ENCODE measurements at regions not wholly inside any gene's neighbourhood (a gene's known extent, or its start where the extent isn't known, plus 50 kb on each side); places are given as distances from the start of the nearest gene placed in this dataset.

DNA sequence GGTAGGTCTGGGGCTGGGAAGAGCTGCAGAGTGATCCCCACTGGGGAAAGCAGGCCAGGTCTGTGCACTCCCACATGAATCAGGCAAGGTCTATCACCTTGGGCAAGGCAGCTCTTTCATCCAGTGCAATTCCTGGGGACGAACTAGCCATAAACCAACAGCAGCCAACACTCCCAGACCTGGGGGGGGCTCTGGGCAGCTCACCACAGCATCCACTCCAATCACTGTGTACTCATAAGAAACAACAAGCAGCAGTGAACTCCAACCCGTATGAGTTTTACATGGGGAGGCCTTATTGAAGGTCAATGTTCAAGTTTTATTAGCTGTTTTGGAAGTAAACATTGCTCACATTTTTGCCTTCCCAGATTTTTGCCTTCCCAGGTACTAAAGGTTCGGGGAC, 157.4 kb upstream of the NAV2 start:
- no peaks in the 10 kb centered on the region for H3K4me1 ChIP-seq (ENCODE audit: insufficient read depth)
- no peaks in the 10 kb centered on the region for H3K36me3 ChIP-seq (ENCODE audit: insufficient read depth)
- H3K27ac ChIP-seq (ENCODE audit: low read depth) = no peak overlapping the region
- no peak for DNase-seq (ENCODE audit: extremely low spot score)
- H3K4me3 ChIP-seq (ENCODE audit: low read depth, low read length) = no peak overlapping the region
- 56% methylated on average over 3 of the region's 3 CpGs for WGBS

- no peak overlapping the region for H3K4me3 ChIP-seq (ENCODE audit: low read depth, low read length)
- no peaks in the 10 kb centered on the region for H3K4me1 ChIP-seq (ENCODE audit: insufficient read depth)
- 39% methylated on average over 8 of the region's 8 CpGs for WGBS
- DNase-seq (ENCODE audit: extremely low spot score) = peak; percentile 46
- H3K27ac ChIP-seq (ENCODE audit: low read depth) = no peak overlapping the region
- no peaks in the 10 kb centered on the region for H3K36me3 ChIP-seq (ENCODE audit: insufficient read depth)
These were observed 158.8 kb upstream of the NAV2 start for GRCh38 chr11:19553683-19554333.

GRCh38 chr11:19552656-19553260, 159.9 kb upstream of the NAV2 start:
- no peak for DNase-seq (ENCODE audit: extremely low spot score)
- no peaks in the 10 kb centered on the region for H3K4me1 ChIP-seq (ENCODE audit: insufficient read depth)
- H3K4me3 ChIP-seq (ENCODE audit: low read depth, low read length) = no peak overlapping the region
- H3K36me3 ChIP-seq (ENCODE audit: insufficient read depth) = no peaks in the 10 kb centered on the region
- 60% methylated on average over 8 of the region's 8 CpGs for WGBS
- no peak overlapping the region for H3K27ac ChIP-seq (ENCODE audit: low read depth)

DNA sequence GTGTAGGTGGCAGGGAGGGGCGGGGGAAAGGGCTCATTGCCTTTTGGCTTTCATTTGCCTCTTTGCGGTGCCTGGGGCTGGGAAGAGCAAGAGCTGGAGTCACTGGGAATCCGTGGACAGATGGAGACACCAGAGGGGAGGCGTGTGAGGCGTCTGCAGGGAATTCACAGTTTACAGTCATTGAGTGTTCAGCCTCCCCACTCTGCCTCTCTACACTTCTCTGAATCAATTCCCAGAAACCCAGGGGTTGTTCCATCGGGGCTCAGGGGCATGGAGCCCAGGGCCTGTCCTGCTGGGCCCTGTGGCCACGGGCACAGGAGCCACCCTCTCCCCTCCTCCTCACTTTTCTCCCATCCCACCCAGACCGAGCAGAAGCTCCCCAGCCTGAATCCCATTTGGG, 160.5 kb upstream of the NAV2 start:
- no peak for DNase-seq (ENCODE audit: extremely low spot score)
- Histone ChIP-seq H3K27ac (ENCODE audit: low read depth) (no peak overlapping the region), H3K4me1 (ENCODE audit: insufficient read depth) (no peaks in the 10 kb centered on the region), H3K36me3 (ENCODE audit: insufficient read depth) (no peaks in the 10 kb centered on the region), H3K4me3 (ENCODE audit: low read depth, low read length) (no peak overlapping the region)
- WGBS = 79% methylated on average over 8 of the region's 8 CpGs

GRCh38 chr11:19551457-19551856, 161.2 kb upstream of the NAV2 start:
- Histone ChIP-seq H3K4me1 (ENCODE audit: insufficient read depth) (no peaks in the 10 kb centered on the region), H3K36me3 (ENCODE audit: insufficient read depth) (no peaks in the 10 kb centered on the region), H3K27ac (ENCODE audit: low read depth) (no peak overlapping the region), H3K4me3 (ENCODE audit: low read depth, low read length) (no peak overlapping the region)
- WGBS = 70% methylated on average over 4 of the region's 4 CpGs
- no peak for DNase-seq (ENCODE audit: extremely low spot score)

- H3K36me3 ChIP-seq (ENCODE audit: insufficient read depth) = no peaks in the 10 kb centered on the region
- no peak overlapping the region for H3K27ac ChIP-seq (ENCODE audit: low read depth)
- no peaks in the 10 kb centered on the region for H3K4me1 ChIP-seq (ENCODE audit: insufficient read depth)
- WGBS = 65% methylated on average over 3 of the region's 3 CpGs
- no peak for DNase-seq (ENCODE audit: extremely low spot score)
- no peak overlapping the region for H3K4me3 ChIP-seq (ENCODE audit: low read depth, low read length)
These were observed 165.6 kb upstream of the NAV2 start for GRCh38 chr11:19547044-19547443.

DNA sequence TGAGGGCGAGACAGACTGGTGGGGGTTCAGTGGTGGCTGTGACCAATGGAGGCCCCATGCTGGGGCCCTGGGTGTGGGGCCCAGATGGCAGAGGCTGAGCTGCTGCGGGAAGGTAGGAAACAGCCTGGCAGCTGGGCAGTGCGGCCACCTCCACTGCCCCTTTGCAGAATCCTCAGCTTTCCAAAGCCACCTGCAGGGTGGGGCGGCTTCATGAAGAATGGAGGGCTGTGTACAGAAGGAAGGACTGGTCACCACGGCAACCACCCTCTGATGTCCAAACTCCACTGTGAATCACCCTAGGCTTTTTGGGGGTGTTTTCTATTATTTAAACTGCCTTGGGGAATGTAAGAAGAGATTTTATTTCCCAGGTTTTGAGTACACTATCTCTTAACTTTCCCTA, 166.3 kb upstream of the NAV2 start:
- H3K4me3 ChIP-seq (ENCODE audit: low read depth, low read length) = no peak overlapping the region
- H3K36me3 ChIP-seq (ENCODE audit: insufficient read depth) = no peaks in the 10 kb centered on the region
- WGBS = 89% methylated on average over 5 of the region's 5 CpGs
- no peak for DNase-seq (ENCODE audit: extremely low spot score)
- no peak overlapping the region for H3K27ac ChIP-seq (ENCODE audit: low read depth)
- no peaks in the 10 kb centered on the region for H3K4me1 ChIP-seq (ENCODE audit: insufficient read depth)

DNA sequence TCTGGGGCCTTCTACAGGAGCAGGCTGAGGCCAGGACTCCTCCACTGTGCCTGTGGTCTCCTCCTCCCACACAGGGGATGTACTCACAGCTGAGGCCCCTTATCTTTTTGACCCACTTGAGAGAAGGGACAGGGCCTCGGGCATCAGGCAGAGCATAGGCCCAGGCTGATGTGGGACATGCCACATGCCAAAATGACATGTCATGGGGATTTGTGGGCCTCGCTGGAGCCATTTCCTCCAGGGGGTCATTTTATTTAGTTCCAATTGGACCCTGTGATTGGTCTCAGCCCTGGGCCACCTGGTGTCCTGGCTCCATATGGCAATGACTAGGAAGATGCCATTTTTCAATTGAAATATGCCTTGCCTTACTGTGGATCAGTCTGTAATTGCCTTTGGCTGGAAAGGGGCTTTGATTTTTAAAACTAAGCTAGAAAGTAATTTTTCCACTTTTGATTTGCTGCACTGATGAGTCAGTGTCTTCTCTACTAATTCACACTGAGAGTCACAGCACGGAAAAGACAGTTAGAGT, 171.1 kb upstream of the NAV2 start:
- H3K27ac ChIP-seq (ENCODE audit: low read depth) = no peak overlapping the region
- no peak overlapping the region for H3K4me3 ChIP-seq (ENCODE audit: low read depth, low read length)
- H3K4me1 ChIP-seq (ENCODE audit: insufficient read depth) = no peaks in the 10 kb centered on the region
- H3K36me3 ChIP-seq (ENCODE audit: insufficient read depth) = no peaks in the 10 kb centered on the region
- 72% methylated on average over 3 of the region's 3 CpGs for WGBS
- DNase-seq (ENCODE audit: extremely low spot score) = no peak

GRCh38 chr11:19539861-19540260, 172.8 kb upstream of the NAV2 start:
- DNase-seq (ENCODE audit: extremely low spot score) = no peak
- H3K27ac ChIP-seq (ENCODE audit: low read depth) = no peak overlapping the region
- H3K4me3 ChIP-seq (ENCODE audit: low read depth, low read length) = no peak overlapping the region
- no peaks in the 10 kb centered on the region for H3K4me1 ChIP-seq (ENCODE audit: insufficient read depth)
- H3K36me3 ChIP-seq (ENCODE audit: insufficient read depth) = no peaks in the 10 kb centered on the region
- WGBS = 68% methylated on average over 6 of the region's 6 CpGs

- Histone ChIP-seq H3K4me1 (ENCODE audit: insufficient read depth) (no peaks in the 10 kb centered on the region), H3K36me3 (ENCODE audit: insufficient read depth) (no peaks in the 10 kb centered on the region), H3K27ac (ENCODE audit: low read depth) (no peak overlapping the region), H3K4me3 (ENCODE audit: low read depth, low read length) (no peak overlapping the region)
- WGBS = 84% methylated on average over 3 of the region's 3 CpGs
- DNase-seq (ENCODE audit: extremely low spot score) = no peak
These were observed 174.7 kb upstream of the NAV2 start for GRCh38 chr11:19537803-19538453.

DNA sequence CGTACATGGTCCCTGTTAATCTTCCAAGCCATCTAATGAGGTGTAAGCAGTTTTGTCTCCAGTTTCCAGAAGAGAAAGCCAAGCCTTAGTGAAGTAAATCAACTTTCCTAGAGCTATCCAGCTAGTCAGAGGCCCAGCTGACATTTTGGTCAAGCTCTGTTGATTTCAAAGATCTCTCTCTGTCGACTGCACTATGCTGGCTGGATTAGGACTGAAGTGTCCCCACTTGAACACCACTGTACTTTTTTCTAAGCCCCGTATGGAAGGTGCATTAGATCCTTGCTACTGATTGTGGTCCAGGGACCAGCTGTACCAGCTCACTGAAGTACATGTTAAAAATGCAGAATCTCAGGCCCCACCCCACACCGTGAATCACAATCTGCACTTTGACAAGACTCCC, 176.5 kb upstream of the NAV2 start:
- no peak for DNase-seq (ENCODE audit: extremely low spot score)
- H3K36me3 ChIP-seq (ENCODE audit: insufficient read depth) = no peaks in the 10 kb centered on the region
- no peaks in the 10 kb centered on the region for H3K4me1 ChIP-seq (ENCODE audit: insufficient read depth)
- H3K4me3 ChIP-seq (ENCODE audit: low read depth, low read length) = no peak overlapping the region
- no peak overlapping the region for H3K27ac ChIP-seq (ENCODE audit: low read depth)
- WGBS = 51% methylated on average over 4 of the region's 4 CpGs

DNA sequence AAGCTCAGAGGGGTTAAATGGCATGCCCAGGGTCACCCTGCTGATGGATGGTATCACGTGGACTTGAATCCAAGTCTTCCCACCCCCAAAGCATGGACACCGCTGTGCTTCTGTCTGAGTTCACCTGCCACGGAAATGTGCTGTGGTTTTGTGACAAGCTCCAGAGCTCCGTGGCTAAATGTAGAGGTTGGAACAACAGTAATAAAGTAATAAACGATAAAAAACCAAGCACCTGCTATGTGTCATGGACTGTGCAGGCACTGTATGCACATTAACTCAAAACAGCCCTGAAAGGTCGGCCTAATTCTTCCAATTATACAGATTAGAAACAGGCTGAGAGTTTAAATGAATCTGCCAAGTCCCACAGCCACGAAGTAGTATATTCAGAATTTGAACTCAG, 182.1 kb upstream of the NAV2 start:
- WGBS = 69% methylated on average over 7 of the region's 7 CpGs
- Histone ChIP-seq H3K27ac (ENCODE audit: low read depth) (no peak overlapping the region), H3K4me3 (ENCODE audit: low read depth, low read length) (no peak overlapping the region), H3K4me1 (ENCODE audit: insufficient read depth) (no peaks in the 10 kb centered on the region), H3K36me3 (ENCODE audit: insufficient read depth) (no peaks in the 10 kb centered on the region)
- no peak for DNase-seq (ENCODE audit: extremely low spot score)

- DNase-seq (ENCODE audit: extremely low spot score) = no peak
- 72% methylated on average over 2 of the region's 2 CpGs for WGBS
- H3K4me1 ChIP-seq (ENCODE audit: insufficient read depth) = no peaks in the 10 kb centered on the region
- H3K36me3 ChIP-seq (ENCODE audit: insufficient read depth) = no peaks in the 10 kb centered on the region
- H3K4me3 ChIP-seq (ENCODE audit: low read depth, low read length) = no peak overlapping the region
- no peak overlapping the region for H3K27ac ChIP-seq (ENCODE audit: low read depth)
These were observed 186.5 kb upstream of the NAV2 start for GRCh38 chr11:19526119-19526518.

DNA sequence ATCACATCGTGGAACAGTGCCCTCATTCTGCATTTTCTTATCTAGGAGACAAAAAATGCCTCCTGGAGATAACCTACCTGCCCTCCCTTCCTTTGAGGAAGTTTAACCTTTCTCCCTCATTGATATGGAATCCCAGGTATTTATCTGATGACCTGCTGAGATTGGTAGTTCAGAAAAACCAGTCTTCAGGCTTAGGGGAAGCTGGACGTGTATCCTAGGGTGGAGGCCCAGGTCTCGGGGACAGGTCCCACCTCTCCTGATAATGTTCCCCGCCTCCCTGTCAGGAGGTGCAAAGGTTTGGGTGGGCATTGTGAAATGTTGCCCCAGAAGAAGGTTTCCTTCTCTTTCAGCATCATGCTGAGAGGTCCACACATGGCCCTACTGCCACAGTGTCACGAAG, 186.9 kb upstream of the NAV2 start:
- H3K27ac ChIP-seq (ENCODE audit: low read depth) = no peak overlapping the region
- H3K4me3 ChIP-seq (ENCODE audit: low read depth, low read length) = no peak overlapping the region
- H3K4me1 ChIP-seq (ENCODE audit: insufficient read depth) = no peaks in the 10 kb centered on the region
- no peak for DNase-seq (ENCODE audit: extremely low spot score)
- WGBS = 74% methylated on average over 5 of the region's 5 CpGs
- no peaks in the 10 kb centered on the region for H3K36me3 ChIP-seq (ENCODE audit: insufficient read depth)

Data from urinary bladder (tissue), 3 donors.